OCI-LY1 (cell line): ENCODE measurements at regions not wholly inside any gene's neighbourhood (a gene's known extent, or its start where the extent isn't known, plus 50 kb on each side); places are given as distances from the start of the nearest gene placed in this dataset.

ENCODE experiments used
- H2AFZ ChIP-seq: fragments of 200-600 bp; sonication (generic), shearing (Covaris generic); 2 replicates; pipeline ENCODE4 v1.6.0; 2014; ENCODE audit warnings: antibody characterized with exemption, mild to moderate bottlenecking, low read length
- H3F3A ChIP-seq: fragments of 200-600 bp; sonication (generic), shearing (Covaris generic); 2 replicates; pipeline ENCODE4 v1.6.0; 2014; ENCODE audit warnings: mild to moderate bottlenecking, antibody characterized with exemption, low read length, moderate library complexity; ENCODE audit not compliant: insufficient read depth
- H3K27ac ChIP-seq: fragments of 200-600 bp; sonication (generic); 2 replicates; pipeline ENCODE4 v1.5.1; 2014; ENCODE audit warnings: low read length, mixed run types, mild to moderate bottlenecking, low read depth; ENCODE audit not compliant: poor library complexity, severe bottlenecking
- H3K27me3 ChIP-seq: fragments of 200-600 bp; sonication (generic); 2 replicates; pipeline ENCODE4 v1.6.0; 2014; ENCODE audit warnings: antibody characterized with exemption, mild to moderate bottlenecking, low read length, moderate library complexity; ENCODE audit not compliant: insufficient read depth
- H3K36me3 ChIP-seq: fragments of 200-600 bp; sonication (generic); 2 replicates; pipeline ENCODE4 v1.6.1; 2014; ENCODE audit warnings: mild to moderate bottlenecking, antibody characterized with exemption, low read length, moderate library complexity, mixed read lengths; ENCODE audit not compliant: insufficient read depth
- H3K4me1 ChIP-seq: fragments of 200-600 bp; sonication (generic); 2 replicates; pipeline ENCODE4 v1.5.1; 2014; ENCODE audit warnings: mild to moderate bottlenecking, low read length, moderate library complexity; ENCODE audit not compliant: insufficient read depth, severe bottlenecking
- H3K4me2 ChIP-seq: fragments of 200-600 bp; sonication (generic), shearing (Covaris generic); 2 replicates; pipeline ENCODE4 v1.6.1; 2014; ENCODE audit warnings: low read length
- H3K4me3 ChIP-seq: fragments of 200-600 bp; sonication (generic); 2 replicates; pipeline ENCODE4 v1.5.1; 2014; ENCODE audit warnings: low read length, low read depth, mild to moderate bottlenecking, mixed read lengths; ENCODE audit not compliant: poor library complexity, severe bottlenecking
- H3K79me2 ChIP-seq: fragments of 200-600 bp; shearing (Covaris generic); 2 replicates; pipeline ENCODE4 v1.6.1; 2016; ENCODE audit warnings: mixed run types, low read length, mixed read lengths; ENCODE audit not compliant: insufficient read depth
- H3K9ac ChIP-seq: fragments of 200-600 bp; sonication (generic), shearing (Covaris generic); 2 replicates; pipeline ENCODE4 v1.6.1; 2014; ENCODE audit warnings: mild to moderate bottlenecking, low read length, mixed read lengths
- H3K9me2 ChIP-seq: fragments of 200-600 bp; sonication (generic), shearing (Covaris generic); 2 replicates; pipeline ENCODE4 v1.6.1; 2014; ENCODE audit warnings: low read depth, mild to moderate bottlenecking, low read length, mixed read lengths
- H3K9me3 ChIP-seq: fragments of 200-600 bp; shearing (Covaris generic); 2 replicates; pipeline ENCODE4 v1.6.1; 2014; ENCODE audit warnings: low read length, mixed read lengths
- H4K20me1 ChIP-seq: fragments of 200-600 bp; sonication (generic), shearing (Covaris generic); 2 replicates; pipeline ENCODE4 v1.6.0; 2016; ENCODE audit warnings: mild to moderate bottlenecking, low read length; ENCODE audit not compliant: insufficient read depth
- EZH2 ChIP-seq: fragments of 200-600 bp; sonication (generic), shearing (Covaris generic); IDR thresholded peaks from 2 replicates; pipeline ENCODE4 v1.8.0; 2017; ENCODE audit warnings: borderline replicate concordance, mixed run types, mild to moderate bottlenecking, antibody characterized with exemption, low read length, moderate library complexity, mixed read lengths
- TF ChIP-seq, protein P1 (sequence below): fragments of 200-600 bp; sonication (generic), shearing (Covaris generic); IDR thresholded peaks from 2 replicates; pipeline ENCODE4 v1.5.1; 2017; ENCODE audit warnings: mild to moderate bottlenecking, antibody characterized with exemption, low read length, moderate library complexity, mixed read lengths

DNA sequence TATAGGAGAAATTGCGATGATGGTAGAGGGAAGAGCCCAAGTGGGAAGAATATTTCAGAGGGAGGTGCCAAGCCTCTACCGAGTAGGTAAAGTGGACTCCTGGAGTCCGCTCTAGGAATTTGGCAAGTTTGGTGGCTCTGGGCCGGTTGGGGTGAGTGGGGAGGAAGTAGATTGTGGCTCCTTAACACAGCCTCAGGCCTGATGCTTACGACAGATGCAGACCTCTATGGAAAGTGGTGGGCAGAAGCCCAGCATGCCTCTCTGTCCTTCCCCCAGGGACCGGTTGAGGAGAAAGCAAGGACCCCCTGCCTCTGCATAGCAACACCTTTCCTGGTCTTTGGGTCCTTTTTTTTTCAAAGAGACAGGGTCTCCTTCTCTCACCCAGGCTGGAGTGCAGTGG, 55.9 kb upstream of the SIAH1 start:
- Histone ChIP-seq H2AFZ (no peak overlapping the region), H3K9ac (no peak overlapping the region), H4K20me1 (no peaks in the 10 kb centered on the region), H3K4me2 (no peak overlapping the region), H3K27ac (no peak overlapping the region), H3K9me3 (no peaks in the 10 kb centered on the region), H3K79me2 (no peaks in the 10 kb centered on the region), H3F3A (no peaks in the 10 kb centered on the region), H3K36me3 (no peaks in the 10 kb centered on the region), H3K4me3 (no peak overlapping the region), H3K27me3 (no peaks in the 10 kb centered on the region), H3K4me1 (no peaks in the 10 kb centered on the region), H3K9me2 (no peaks in the 10 kb centered on the region)
- no peak for TF ChIP-seq EZH2
- TF ChIP-seq, protein P1, sequence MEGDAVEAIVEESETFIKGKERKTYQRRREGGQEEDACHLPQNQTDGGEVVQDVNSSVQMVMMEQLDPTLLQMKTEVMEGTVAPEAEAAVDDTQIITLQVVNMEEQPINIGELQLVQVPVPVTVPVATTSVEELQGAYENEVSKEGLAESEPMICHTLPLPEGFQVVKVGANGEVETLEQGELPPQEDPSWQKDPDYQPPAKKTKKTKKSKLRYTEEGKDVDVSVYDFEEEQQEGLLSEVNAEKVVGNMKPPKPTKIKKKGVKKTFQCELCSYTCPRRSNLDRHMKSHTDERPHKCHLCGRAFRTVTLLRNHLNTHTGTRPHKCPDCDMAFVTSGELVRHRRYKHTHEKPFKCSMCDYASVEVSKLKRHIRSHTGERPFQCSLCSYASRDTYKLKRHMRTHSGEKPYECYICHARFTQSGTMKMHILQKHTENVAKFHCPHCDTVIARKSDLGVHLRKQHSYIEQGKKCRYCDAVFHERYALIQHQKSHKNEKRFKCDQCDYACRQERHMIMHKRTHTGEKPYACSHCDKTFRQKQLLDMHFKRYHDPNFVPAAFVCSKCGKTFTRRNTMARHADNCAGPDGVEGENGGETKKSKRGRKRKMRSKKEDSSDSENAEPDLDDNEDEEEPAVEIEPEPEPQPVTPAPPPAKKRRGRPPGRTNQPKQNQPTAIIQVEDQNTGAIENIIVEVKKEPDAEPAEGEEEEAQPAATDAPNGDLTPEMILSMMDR, result no peak

DNA sequence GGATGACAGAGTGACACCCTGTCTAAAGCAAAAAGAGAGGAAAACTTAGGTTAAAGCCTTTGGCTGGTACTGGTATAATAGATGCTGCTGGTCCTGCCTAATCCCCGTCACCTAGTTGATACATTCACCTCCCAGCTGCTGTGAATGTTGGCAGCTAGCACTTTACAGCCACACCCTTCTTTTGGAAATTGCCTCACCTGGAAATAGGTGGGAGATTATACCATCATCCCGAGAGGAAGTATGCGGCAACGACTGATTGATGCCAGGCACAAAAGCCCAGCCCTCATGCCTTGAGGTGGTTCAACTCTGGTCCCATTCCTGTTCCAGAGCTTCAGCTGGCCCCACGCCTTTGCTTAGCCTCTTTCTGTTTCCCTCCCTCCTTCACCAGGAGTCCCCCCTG, 53.2 kb upstream of the SIAH1 start:
- no peak overlapping the region for H2AFZ ChIP-seq
- no peaks in the 10 kb centered on the region for H3K79me2 ChIP-seq
- H4K20me1 ChIP-seq, result no peaks in the 10 kb centered on the region
- H3K9me2 ChIP-seq, result no peaks in the 10 kb centered on the region
- no peaks in the 10 kb centered on the region for H3F3A ChIP-seq
- peaks cover 24% of the 10 kb centered on the region for H3K4me1 ChIP-seq
- no peaks in the 10 kb centered on the region for H3K9me3 ChIP-seq
- H3K27me3 ChIP-seq, result no peaks in the 10 kb centered on the region
- no peak overlapping the region for H3K27ac ChIP-seq
- TF ChIP-seq, protein P1, result no peak
- no peak for TF ChIP-seq EZH2
- H3K4me2 ChIP-seq, result no peak overlapping the region
- no peak overlapping the region for H3K9ac ChIP-seq
- H3K36me3 ChIP-seq, result no peaks in the 10 kb centered on the region
- H3K4me3 ChIP-seq, result no peak overlapping the region

DNA sequence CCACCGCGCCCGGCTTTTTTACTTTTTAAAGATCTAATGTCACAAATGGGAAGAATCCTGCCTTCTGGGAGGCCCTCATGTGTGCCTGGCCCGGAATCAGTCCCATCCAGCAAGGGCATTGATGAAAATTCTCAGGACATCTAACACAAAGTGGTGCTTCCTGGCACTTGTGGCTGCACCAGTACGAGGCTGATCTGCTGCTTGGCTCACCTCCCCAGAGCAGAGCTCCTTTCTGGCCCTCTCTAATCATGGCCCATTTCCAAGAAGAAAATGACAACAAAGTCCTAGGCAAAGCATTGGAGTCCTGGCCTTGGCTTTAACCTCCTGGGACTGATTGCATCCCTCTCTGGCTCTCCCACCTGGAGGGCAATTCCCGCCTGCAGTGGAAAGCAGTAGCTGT, 50.7 kb upstream of the SIAH1 start:
- no peaks in the 10 kb centered on the region for H4K20me1 ChIP-seq
- H3K4me3 ChIP-seq, result no peak overlapping the region
- no peak for TF ChIP-seq EZH2
- TF ChIP-seq, protein P1, result no peak
- H3F3A ChIP-seq, result no peaks in the 10 kb centered on the region
- H2AFZ ChIP-seq, result no peak overlapping the region
- no peaks in the 10 kb centered on the region for H3K27me3 ChIP-seq
- no peak overlapping the region for H3K4me2 ChIP-seq
- no peaks in the 10 kb centered on the region for H3K9me2 ChIP-seq
- no peaks in the 10 kb centered on the region for H3K79me2 ChIP-seq
- no peak overlapping the region for H3K27ac ChIP-seq
- H3K9ac ChIP-seq, result no peak overlapping the region
- no peaks in the 10 kb centered on the region for H3K36me3 ChIP-seq
- no peaks in the 10 kb centered on the region for H3K9me3 ChIP-seq
- peaks cover 50% of the 10 kb centered on the region for H3K4me1 ChIP-seq
